ENCODE measurements at regions not wholly inside any gene's neighbourhood (a gene's known extent, or its start where the extent isn't known, plus 50 kb on each side); places are given as distances from the start of the nearest gene placed in this dataset.

GRCh38 chr6:4565301-4566250 lies 210.6 kb upstream of the CDYL start:
- TF ChIP-seq CTCF (conservative IDR thresholded peaks at IDR 0.05), result no peak
- TF ChIP-seq ZFX (IDR thresholded peaks at IDR 0.05), result no peak
